GM21619 (cell line): ENCODE measurements at regions not wholly inside any gene's neighbourhood (a gene's known extent, or its start where the extent isn't known, plus 50 kb on each side); places are given as distances from the start of the nearest gene placed in this dataset.

Experiments
- ATAC-seq: cut with Tn5 transposase; IDR thresholded peaks from one replicate; pipeline ENCODE4 v1.9.1; 2021; ENCODE audit not compliant: unreplicated experiment

- ATAC-seq: peak; percentile 99
These were observed 120.9 kb downstream of the SAMMSON start for GRCh38 chr3:70120357-70120966.

DNA sequence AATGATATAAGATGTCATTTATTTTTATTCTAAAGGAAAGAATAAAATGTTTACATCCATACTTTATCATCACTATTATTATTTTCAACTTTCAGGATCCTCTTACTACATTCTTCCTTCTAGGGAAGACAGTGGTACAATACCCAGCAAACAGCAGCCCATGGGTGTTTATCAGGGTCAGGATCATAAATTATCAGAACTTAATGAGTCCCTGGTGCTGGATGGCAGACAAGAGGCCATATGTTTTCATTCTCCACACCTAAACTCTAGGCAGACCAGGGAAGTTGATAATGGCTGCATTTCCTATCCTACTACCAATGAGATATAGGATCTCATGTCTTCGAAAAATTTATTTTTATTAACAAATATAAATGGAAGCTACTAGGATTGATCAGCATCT is 127.7 kb downstream of the SAMMSON start:
- no peak for ATAC-seq

- no peak for ATAC-seq
These were observed 137.8 kb downstream of the SAMMSON start for GRCh38 chr3:70137366-70137765.

GRCh38 chr3:70138606-70139005 is 139.1 kb downstream of the SAMMSON start:
- ATAC-seq: no peak
